ENCODE measurements at regions not wholly inside any gene's neighbourhood (a gene's known extent, or its start where the extent isn't known, plus 50 kb on each side); places are given as distances from the start of the nearest gene placed in this dataset.
A peak's percentile ranks its signal among the peaks of the same experiment; 100 is the strongest.

- no peaks in the 10 kb centered on the region for H3K36me3 ChIP-seq (ENCODE audit: control insufficient read depth in 4 of 4, insufficient read depth in 3 of 4, low read depth in 1 of 4, low read length in 3 of 4)
- no peak for DNase-seq (ENCODE audit: low spot score)
- peak overlapping the region in 1 of 2 donors; percentile 23 for H3K27ac ChIP-seq (ENCODE audit: low read depth in 1 of 2, low read length in 2 of 2)
- H3K9me3 ChIP-seq (ENCODE audit: control insufficient read depth in 4 of 4, low read length in 3 of 4) = no peaks in the 10 kb centered on the region
- 62% methylated on average over 10 of the region's 10 CpGs for WGBS
- TF ChIP-seq, protein P1, sequence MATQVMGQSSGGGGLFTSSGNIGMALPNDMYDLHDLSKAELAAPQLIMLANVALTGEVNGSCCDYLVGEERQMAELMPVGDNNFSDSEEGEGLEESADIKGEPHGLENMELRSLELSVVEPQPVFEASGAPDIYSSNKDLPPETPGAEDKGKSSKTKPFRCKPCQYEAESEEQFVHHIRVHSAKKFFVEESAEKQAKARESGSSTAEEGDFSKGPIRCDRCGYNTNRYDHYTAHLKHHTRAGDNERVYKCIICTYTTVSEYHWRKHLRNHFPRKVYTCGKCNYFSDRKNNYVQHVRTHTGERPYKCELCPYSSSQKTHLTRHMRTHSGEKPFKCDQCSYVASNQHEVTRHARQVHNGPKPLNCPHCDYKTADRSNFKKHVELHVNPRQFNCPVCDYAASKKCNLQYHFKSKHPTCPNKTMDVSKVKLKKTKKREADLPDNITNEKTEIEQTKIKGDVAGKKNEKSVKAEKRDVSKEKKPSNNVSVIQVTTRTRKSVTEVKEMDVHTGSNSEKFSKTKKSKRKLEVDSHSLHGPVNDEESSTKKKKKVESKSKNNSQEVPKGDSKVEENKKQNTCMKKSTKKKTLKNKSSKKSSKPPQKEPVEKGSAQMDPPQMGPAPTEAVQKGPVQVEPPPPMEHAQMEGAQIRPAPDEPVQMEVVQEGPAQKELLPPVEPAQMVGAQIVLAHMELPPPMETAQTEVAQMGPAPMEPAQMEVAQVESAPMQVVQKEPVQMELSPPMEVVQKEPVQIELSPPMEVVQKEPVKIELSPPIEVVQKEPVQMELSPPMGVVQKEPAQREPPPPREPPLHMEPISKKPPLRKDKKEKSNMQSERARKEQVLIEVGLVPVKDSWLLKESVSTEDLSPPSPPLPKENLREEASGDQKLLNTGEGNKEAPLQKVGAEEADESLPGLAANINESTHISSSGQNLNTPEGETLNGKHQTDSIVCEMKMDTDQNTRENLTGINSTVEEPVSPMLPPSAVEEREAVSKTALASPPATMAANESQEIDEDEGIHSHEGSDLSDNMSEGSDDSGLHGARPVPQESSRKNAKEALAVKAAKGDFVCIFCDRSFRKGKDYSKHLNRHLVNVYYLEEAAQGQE (IDR thresholded peaks at IDR 0.05) = no peak
- TF ChIP-seq YY1 (IDR thresholded peaks at IDR 0.05) (no peak), EGR1 (IDR thresholded peaks at IDR 0.05; ENCODE audit: low read depth in 2 of 2) (no peak), FOXA1 (IDR thresholded peaks at IDR 0.05) (no peak), FOXA2 (IDR thresholded peaks at IDR 0.05) (no peak), NR2F2 (IDR thresholded peaks at IDR 0.05) (no peak), GABPA (IDR thresholded peaks at IDR 0.05 in 1 of 2, conservative IDR thresholded peaks at IDR 0.05 in 1 of 2) (no peak), JUND (IDR thresholded peaks at IDR 0.05) (no peak), SP1 (IDR thresholded peaks at IDR 0.05) (no peak), TAF1 (conservative IDR thresholded peaks at IDR 0.05) (no peak), HNF4A (conservative IDR thresholded peaks at IDR 0.05) (no peak)
- TF ChIP-seq, protein P2, sequence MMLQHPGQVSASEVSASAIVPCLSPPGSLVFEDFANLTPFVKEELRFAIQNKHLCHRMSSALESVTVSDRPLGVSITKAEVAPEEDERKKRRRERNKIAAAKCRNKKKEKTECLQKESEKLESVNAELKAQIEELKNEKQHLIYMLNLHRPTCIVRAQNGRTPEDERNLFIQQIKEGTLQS (IDR thresholded peaks at IDR 0.05) = no peak
- H3K4me1 ChIP-seq (ENCODE audit: control insufficient read depth in 4 of 4, insufficient read depth in 4 of 4, low read length in 3 of 4) = no peaks in the 10 kb centered on the region
- no peak overlapping the region for H3K9ac ChIP-seq (ENCODE audit: low read depth in 1 of 2, low read length in 2 of 2)
- no peak overlapping the region for H3K4me3 ChIP-seq (ENCODE audit: low read depth in 1 of 3, low read length in 3 of 3)
- no peaks in the 10 kb centered on the region for H3K27me3 ChIP-seq (ENCODE audit: control insufficient read depth in 4 of 4, insufficient read depth in 4 of 4, low read length in 3 of 4)
Observed at GRCh38 chr1:226814751-226815537, 55.5 kb upstream of the PSEN2 start.

GRCh38 chr1:226813671-226814591, 56.5 kb upstream of the PSEN2 start:
- H3K36me3 ChIP-seq (ENCODE audit: control insufficient read depth in 4 of 4, insufficient read depth in 3 of 4, low read depth in 1 of 4, low read length in 3 of 4) = no peaks in the 10 kb centered on the region
- H3K9me3 ChIP-seq (ENCODE audit: control insufficient read depth in 4 of 4, low read length in 3 of 4) = no peaks in the 10 kb centered on the region
- H3K27ac ChIP-seq (ENCODE audit: low read depth in 1 of 2, low read length in 2 of 2) = no peak overlapping the region
- TF ChIP-seq, protein P3, sequence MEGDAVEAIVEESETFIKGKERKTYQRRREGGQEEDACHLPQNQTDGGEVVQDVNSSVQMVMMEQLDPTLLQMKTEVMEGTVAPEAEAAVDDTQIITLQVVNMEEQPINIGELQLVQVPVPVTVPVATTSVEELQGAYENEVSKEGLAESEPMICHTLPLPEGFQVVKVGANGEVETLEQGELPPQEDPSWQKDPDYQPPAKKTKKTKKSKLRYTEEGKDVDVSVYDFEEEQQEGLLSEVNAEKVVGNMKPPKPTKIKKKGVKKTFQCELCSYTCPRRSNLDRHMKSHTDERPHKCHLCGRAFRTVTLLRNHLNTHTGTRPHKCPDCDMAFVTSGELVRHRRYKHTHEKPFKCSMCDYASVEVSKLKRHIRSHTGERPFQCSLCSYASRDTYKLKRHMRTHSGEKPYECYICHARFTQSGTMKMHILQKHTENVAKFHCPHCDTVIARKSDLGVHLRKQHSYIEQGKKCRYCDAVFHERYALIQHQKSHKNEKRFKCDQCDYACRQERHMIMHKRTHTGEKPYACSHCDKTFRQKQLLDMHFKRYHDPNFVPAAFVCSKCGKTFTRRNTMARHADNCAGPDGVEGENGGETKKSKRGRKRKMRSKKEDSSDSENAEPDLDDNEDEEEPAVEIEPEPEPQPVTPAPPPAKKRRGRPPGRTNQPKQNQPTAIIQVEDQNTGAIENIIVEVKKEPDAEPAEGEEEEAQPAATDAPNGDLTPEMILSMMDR (IDR thresholded peaks at IDR 0.05; ENCODE audit: low read depth, low read length, missing input control) = no peak
- no peak for TF ChIP-seq HNF4G (IDR thresholded peaks at IDR 0.05)
- TF ChIP-seq, protein P2 (IDR thresholded peaks at IDR 0.05) = no peak
- TF ChIP-seq RAD21 (IDR thresholded peaks at IDR 0.05) = no peak
- TF ChIP-seq EGR1 (IDR thresholded peaks at IDR 0.05; ENCODE audit: low read depth in 2 of 2) = no peak
- no peak for TF ChIP-seq NR2F2 (IDR thresholded peaks at IDR 0.05)
- TF ChIP-seq, protein P4, sequence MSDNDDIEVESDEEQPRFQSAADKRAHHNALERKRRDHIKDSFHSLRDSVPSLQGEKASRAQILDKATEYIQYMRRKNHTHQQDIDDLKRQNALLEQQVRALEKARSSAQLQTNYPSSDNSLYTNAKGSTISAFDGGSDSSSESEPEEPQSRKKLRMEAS (IDR thresholded peaks at IDR 0.05) = no peak
- TF ChIP-seq, protein P5, sequence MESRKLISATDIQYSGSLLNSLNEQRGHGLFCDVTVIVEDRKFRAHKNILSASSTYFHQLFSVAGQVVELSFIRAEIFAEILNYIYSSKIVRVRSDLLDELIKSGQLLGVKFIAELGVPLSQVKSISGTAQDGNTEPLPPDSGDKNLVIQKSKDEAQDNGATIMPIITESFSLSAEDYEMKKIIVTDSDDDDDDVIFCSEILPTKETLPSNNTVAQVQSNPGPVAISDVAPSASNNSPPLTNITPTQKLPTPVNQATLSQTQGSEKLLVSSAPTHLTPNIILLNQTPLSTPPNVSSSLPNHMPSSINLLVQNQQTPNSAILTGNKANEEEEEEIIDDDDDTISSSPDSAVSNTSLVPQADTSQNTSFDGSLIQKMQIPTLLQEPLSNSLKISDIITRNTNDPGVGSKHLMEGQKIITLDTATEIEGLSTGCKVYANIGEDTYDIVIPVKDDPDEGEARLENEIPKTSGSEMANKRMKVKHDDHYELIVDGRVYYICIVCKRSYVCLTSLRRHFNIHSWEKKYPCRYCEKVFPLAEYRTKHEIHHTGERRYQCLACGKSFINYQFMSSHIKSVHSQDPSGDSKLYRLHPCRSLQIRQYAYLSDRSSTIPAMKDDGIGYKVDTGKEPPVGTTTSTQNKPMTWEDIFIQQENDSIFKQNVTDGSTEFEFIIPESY (IDR thresholded peaks at IDR 0.05) = no peak
- TF ChIP-seq YY1 (IDR thresholded peaks at IDR 0.05) = no peak
- no peak for TF ChIP-seq FOXA1 (IDR thresholded peaks at IDR 0.05)
- no peak for DNase-seq (ENCODE audit: low spot score)
- no peak overlapping the region for H3K9ac ChIP-seq (ENCODE audit: low read depth in 1 of 2, low read length in 2 of 2)
- no peaks in the 10 kb centered on the region for H3K27me3 ChIP-seq (ENCODE audit: control insufficient read depth in 4 of 4, insufficient read depth in 4 of 4, low read length in 3 of 4)
- no peaks in the 10 kb centered on the region for H3K4me1 ChIP-seq (ENCODE audit: control insufficient read depth in 4 of 4, insufficient read depth in 4 of 4, low read length in 3 of 4)
- WGBS = 86% methylated on average over 7 of the region's 7 CpGs
- no peak overlapping the region for H3K4me3 ChIP-seq (ENCODE audit: low read depth in 1 of 3, low read length in 3 of 3)

All from liver (tissue), 8 donors.